ENCODE measurements at regions not wholly inside any gene's neighbourhood (a gene's known extent, or its start where the extent isn't known, plus 50 kb on each side); places are given as distances from the start of the nearest gene placed in this dataset.

DNA sequence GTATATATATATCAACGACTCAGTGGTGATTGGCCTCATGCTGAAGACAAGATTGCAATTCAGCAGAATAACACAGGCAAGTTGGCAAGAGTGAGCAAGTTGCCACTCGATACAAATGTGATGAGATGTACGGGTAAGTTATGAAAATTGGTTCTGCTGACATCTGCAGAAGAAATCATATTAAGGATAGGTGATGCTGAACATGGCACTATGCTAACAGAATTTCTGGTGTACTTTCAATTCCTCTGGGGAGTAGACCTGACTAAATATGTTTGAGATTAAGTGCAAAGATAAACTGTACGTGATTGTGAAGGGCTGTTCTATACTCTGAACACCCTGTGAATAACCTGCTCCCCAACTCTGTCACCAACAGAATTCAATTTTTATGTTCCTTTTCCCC, 758.2 kb downstream of the TBC1D32 start:
- TF ChIP-seq NRF1 (IDR thresholded peaks at IDR 0.05; ENCODE audit: low read depth, low read length) (no peak), TAF1 (IDR thresholded peaks at IDR 0.05; ENCODE audit: borderline replicate concordance, low read depth, low read length) (no peak), POLR2AphosphoS5 (IDR thresholded peaks at IDR 0.05; ENCODE audit: low read depth, low read length) (no peak), RXRA (IDR thresholded peaks at IDR 0.05; ENCODE audit: borderline replicate concordance, low read depth) (no peak), RAD21 (IDR thresholded peaks at IDR 0.05; ENCODE audit: low read length) (no peak), JUND (IDR thresholded peaks at IDR 0.05) (no peak), RFX5 (IDR thresholded peaks at IDR 0.05; ENCODE audit: low read length) (no peak), EP300 (IDR thresholded peaks at IDR 0.05; ENCODE audit: borderline replicate concordance in 1 of 2, low read depth in 1 of 2, low read length in 1 of 2) (no peak)
- TF ChIP-seq, protein P1, sequence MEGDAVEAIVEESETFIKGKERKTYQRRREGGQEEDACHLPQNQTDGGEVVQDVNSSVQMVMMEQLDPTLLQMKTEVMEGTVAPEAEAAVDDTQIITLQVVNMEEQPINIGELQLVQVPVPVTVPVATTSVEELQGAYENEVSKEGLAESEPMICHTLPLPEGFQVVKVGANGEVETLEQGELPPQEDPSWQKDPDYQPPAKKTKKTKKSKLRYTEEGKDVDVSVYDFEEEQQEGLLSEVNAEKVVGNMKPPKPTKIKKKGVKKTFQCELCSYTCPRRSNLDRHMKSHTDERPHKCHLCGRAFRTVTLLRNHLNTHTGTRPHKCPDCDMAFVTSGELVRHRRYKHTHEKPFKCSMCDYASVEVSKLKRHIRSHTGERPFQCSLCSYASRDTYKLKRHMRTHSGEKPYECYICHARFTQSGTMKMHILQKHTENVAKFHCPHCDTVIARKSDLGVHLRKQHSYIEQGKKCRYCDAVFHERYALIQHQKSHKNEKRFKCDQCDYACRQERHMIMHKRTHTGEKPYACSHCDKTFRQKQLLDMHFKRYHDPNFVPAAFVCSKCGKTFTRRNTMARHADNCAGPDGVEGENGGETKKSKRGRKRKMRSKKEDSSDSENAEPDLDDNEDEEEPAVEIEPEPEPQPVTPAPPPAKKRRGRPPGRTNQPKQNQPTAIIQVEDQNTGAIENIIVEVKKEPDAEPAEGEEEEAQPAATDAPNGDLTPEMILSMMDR (IDR thresholded peaks at IDR 0.05) = no peak
- TF ChIP-seq, protein P2, sequence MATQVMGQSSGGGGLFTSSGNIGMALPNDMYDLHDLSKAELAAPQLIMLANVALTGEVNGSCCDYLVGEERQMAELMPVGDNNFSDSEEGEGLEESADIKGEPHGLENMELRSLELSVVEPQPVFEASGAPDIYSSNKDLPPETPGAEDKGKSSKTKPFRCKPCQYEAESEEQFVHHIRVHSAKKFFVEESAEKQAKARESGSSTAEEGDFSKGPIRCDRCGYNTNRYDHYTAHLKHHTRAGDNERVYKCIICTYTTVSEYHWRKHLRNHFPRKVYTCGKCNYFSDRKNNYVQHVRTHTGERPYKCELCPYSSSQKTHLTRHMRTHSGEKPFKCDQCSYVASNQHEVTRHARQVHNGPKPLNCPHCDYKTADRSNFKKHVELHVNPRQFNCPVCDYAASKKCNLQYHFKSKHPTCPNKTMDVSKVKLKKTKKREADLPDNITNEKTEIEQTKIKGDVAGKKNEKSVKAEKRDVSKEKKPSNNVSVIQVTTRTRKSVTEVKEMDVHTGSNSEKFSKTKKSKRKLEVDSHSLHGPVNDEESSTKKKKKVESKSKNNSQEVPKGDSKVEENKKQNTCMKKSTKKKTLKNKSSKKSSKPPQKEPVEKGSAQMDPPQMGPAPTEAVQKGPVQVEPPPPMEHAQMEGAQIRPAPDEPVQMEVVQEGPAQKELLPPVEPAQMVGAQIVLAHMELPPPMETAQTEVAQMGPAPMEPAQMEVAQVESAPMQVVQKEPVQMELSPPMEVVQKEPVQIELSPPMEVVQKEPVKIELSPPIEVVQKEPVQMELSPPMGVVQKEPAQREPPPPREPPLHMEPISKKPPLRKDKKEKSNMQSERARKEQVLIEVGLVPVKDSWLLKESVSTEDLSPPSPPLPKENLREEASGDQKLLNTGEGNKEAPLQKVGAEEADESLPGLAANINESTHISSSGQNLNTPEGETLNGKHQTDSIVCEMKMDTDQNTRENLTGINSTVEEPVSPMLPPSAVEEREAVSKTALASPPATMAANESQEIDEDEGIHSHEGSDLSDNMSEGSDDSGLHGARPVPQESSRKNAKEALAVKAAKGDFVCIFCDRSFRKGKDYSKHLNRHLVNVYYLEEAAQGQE (IDR thresholded peaks at IDR 0.05; ENCODE audit: low read depth, low read length) = no peak
- TF ChIP-seq, protein P3, sequence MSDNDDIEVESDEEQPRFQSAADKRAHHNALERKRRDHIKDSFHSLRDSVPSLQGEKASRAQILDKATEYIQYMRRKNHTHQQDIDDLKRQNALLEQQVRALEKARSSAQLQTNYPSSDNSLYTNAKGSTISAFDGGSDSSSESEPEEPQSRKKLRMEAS (IDR thresholded peaks at IDR 0.05; ENCODE audit: low read depth) = no peak
